ENCODE measurements at regions not wholly inside any gene's neighbourhood (a gene's known extent, or its start where the extent isn't known, plus 50 kb on each side); places are given as distances from the start of the nearest gene placed in this dataset.

DNA sequence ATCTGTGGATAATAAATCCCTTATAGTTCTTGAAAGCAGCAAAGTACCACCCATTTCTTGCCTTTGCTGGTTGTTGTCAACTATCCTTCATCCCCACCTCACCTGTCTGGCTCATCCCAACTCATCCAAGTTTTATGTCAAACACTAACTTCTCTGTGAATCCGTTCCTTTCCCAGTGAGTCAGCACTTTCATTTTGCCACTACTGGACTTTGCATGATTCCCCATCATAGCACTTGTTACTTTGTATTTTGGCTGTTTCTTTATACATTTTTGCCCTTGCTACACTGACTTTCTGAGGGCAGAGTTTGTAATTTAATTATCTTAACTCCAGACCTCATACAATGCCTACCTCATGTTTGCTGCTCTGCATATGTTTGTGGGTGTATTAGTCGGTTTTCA, 90.8 kb upstream of the RORA start:
- H3K27ac ChIP-seq (ENCODE audit: insufficient read depth, low read length, poor library complexity, severe bottlenecking) = no peak overlapping the region
- H3K4me1 Mint-ChIP-seq = no peaks in the 10 kb centered on the region
- peaks cover 0 to 2% (median 0%) of the 10 kb centered on the region in 7 donors for H3K9me3 Mint-ChIP-seq
- H3K4me3 Mint-ChIP-seq = no peak overlapping the region
- no peaks in the 10 kb centered on the region for H3K36me3 Mint-ChIP-seq
- no peaks in the 10 kb centered on the region for H3K36me3 ChIP-seq (ENCODE audit: control insufficient read depth, insufficient read depth, low read length)
- no peaks in the 10 kb centered on the region for H3K9me3 ChIP-seq (ENCODE audit: control insufficient read depth in 2 of 2, low read length in 2 of 2)
- H3K27ac Mint-ChIP-seq = no peak overlapping the region
- no peak for DNase-seq
- peaks cover 10% of the 10 kb centered on the region for H3K27me3 Mint-ChIP-seq
- ATAC-seq (ENCODE audit: low read depth in 2 of 2) = no peak
- H3K4me1 ChIP-seq (ENCODE audit: control insufficient read depth, insufficient read depth, low read length, poor library complexity, severe bottlenecking) = no peaks in the 10 kb centered on the region
- no peak overlapping the region for H3K4me3 ChIP-seq (ENCODE audit: low read depth, low read length)
- H3K27me3 ChIP-seq (ENCODE audit: control insufficient read depth, insufficient read depth, low read length) = peaks cover 4% of the 10 kb centered on the region

DNA sequence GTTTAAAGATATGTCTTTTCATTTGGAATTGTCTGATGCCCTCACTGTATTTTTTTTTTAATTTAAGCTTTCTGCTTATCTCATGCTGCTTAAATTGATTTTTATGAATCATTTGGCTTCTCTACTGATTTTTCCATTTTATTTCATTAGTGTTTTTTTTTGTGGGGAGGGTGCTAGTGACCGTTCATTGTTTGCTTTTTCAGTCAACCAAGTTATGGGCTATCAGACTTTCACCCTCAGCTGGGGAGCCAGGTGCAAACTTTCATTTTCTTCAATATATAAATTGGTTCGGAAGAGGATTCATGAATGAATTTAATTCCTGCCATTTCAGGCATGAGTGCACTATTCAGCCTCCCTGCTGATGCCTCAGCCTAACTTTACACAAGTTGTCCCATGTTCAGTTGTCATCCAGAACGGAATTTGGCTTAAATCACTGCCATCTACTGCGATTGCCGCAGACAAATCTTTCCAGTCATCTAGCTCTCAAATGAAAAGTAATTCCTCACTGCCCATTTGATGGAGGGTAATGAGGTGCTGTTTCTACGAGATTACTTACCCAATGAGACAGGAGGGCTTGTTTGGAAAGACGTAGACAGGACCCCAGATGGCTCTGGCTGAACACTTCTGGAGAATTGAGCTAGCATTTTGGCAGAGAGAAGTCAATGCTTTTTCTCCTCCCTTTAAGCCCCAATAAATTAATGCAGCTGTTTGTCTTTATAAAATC, 89.9 kb upstream of the RORA start:
- H3K27ac ChIP-seq (ENCODE audit: insufficient read depth, low read length, poor library complexity, severe bottlenecking) = no peak overlapping the region
- H3K9me3 ChIP-seq (ENCODE audit: control insufficient read depth in 2 of 2, low read length in 2 of 2) = no peaks in the 10 kb centered on the region
- no peak for DNase-seq
- H3K36me3 Mint-ChIP-seq = no peaks in the 10 kb centered on the region
- no peaks in the 10 kb centered on the region for H3K4me1 ChIP-seq (ENCODE audit: control insufficient read depth, insufficient read depth, low read length, poor library complexity, severe bottlenecking)
- H3K4me1 Mint-ChIP-seq = no peaks in the 10 kb centered on the region
- peaks cover 10% of the 10 kb centered on the region for H3K27me3 Mint-ChIP-seq
- no peaks in the 10 kb centered on the region for H3K36me3 ChIP-seq (ENCODE audit: control insufficient read depth, insufficient read depth, low read length)
- H3K27ac Mint-ChIP-seq = no peak overlapping the region
- no peak for ATAC-seq (ENCODE audit: low read depth in 2 of 2)
- H3K4me3 ChIP-seq (ENCODE audit: low read depth, low read length) = no peak overlapping the region
- H3K4me3 Mint-ChIP-seq = no peak overlapping the region
- H3K9me3 Mint-ChIP-seq = peaks cover 0 to 2% (median 0%) of the 10 kb centered on the region in 7 donors
- H3K27me3 ChIP-seq (ENCODE audit: control insufficient read depth, insufficient read depth, low read length) = peaks cover 4% of the 10 kb centered on the region

DNA sequence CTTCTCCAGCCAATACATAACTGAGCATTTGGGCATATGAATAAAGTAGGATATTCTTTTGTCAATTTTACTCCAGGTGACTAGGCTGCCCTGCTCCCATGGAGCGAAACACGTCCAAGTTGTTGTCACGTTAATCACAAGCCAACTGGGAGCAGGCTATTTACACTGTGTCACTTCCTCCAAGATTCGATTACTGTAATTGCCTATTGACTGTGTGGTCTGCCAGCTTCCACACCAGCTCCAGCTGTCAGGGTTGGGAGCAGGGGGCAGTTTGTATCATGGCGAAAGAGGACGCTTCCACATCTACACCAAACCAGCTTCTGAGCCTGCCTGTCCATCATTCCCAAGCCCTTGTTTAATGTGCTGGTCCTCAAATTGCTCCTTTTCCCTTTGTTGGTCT, 89.2 kb upstream of the RORA start:
- Mint-ChIP-seq H3K36me3 (no peaks in the 10 kb centered on the region), H3K27ac (no peak overlapping the region), H3K27me3 (peaks cover 14% of the 10 kb centered on the region), H3K9me3 (peaks cover 0 to 2% (median 0%) of the 10 kb centered on the region in 7 donors), H3K4me1 (no peaks in the 10 kb centered on the region), H3K4me3 (no peak overlapping the region)
- H3K27ac ChIP-seq (ENCODE audit: insufficient read depth, low read length, poor library complexity, severe bottlenecking) = no peak overlapping the region
- no peak for DNase-seq
- peaks cover 4% of the 10 kb centered on the region for H3K27me3 ChIP-seq (ENCODE audit: control insufficient read depth, insufficient read depth, low read length)
- ATAC-seq (ENCODE audit: low read depth in 2 of 2) = no peak
- no peak overlapping the region for H3K4me3 ChIP-seq (ENCODE audit: low read depth, low read length)
- H3K9me3 ChIP-seq (ENCODE audit: control insufficient read depth in 2 of 2, low read length in 2 of 2) = no peaks in the 10 kb centered on the region
- no peaks in the 10 kb centered on the region for H3K36me3 ChIP-seq (ENCODE audit: control insufficient read depth, insufficient read depth, low read length)
- H3K4me1 ChIP-seq (ENCODE audit: control insufficient read depth, insufficient read depth, low read length, poor library complexity, severe bottlenecking) = no peaks in the 10 kb centered on the region

DNA sequence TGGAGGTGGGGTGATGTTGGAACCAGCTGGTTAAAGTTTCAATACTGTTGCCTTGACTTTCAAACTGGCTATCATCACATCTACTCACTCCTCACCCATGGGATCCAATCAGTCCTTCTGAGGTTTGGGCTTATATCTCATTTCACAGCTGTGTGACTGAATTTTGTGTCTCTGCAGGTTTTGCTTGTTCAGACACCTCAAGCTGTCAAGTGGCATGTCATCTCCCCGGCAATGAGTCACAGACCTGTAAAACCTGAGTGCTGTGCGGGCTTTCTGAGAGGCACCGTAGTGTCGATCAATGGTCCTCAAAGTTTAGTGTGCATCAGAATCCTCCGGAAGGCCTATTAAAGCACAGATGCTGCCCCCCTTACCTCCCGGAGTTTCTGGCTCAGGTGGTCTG, 86.4 kb upstream of the RORA start:
- DNase-seq (no peak), ATAC-seq (ENCODE audit: low read depth in 2 of 2) (no peak)
- Histone ChIP-seq H3K27ac (ENCODE audit: insufficient read depth, low read length, poor library complexity, severe bottlenecking) (no peak overlapping the region), H3K9me3 (ENCODE audit: control insufficient read depth in 2 of 2, low read length in 2 of 2) (no peaks in the 10 kb centered on the region), H3K4me3 (ENCODE audit: low read depth, low read length) (no peak overlapping the region), H3K27me3 (ENCODE audit: control insufficient read depth, insufficient read depth, low read length) (no peaks in the 10 kb centered on the region), H3K4me1 (ENCODE audit: control insufficient read depth, insufficient read depth, low read length, poor library complexity, severe bottlenecking) (no peaks in the 10 kb centered on the region), H3K36me3 (ENCODE audit: control insufficient read depth, insufficient read depth, low read length) (no peaks in the 10 kb centered on the region)
- Mint-ChIP-seq H3K27me3 (peaks cover 14% of the 10 kb centered on the region), H3K4me3 (no peak overlapping the region), H3K36me3 (no peaks in the 10 kb centered on the region), H3K4me1 (no peaks in the 10 kb centered on the region), H3K9me3 (peaks cover 0 to 4% (median 0%) of the 10 kb centered on the region in 7 donors), H3K27ac (no peak overlapping the region)

DNA sequence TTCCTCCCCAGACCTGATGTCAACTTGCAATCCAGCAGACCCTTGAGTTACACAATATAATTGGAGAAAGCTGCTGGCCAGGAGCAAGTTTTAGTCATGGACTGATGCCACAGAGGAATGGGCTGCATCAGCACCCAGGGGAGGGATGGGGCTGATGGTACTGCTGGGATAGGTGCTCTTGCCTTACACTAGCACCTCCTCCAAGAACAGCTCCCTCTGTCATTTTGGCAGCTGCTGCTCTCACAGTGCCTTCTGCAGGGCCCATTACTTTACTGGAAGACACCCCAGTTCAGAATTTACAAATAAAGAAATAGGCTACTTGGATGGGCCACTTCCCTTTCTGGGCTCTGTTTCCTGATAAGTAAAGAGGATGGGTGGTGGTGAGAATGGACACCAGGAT, 85.3 kb upstream of the RORA start:
- Histone ChIP-seq H3K27me3 (ENCODE audit: control insufficient read depth, insufficient read depth, low read length) (no peaks in the 10 kb centered on the region), H3K36me3 (ENCODE audit: control insufficient read depth, insufficient read depth, low read length) (no peaks in the 10 kb centered on the region)
- no peak overlapping the region for H3K27ac Mint-ChIP-seq

DNA sequence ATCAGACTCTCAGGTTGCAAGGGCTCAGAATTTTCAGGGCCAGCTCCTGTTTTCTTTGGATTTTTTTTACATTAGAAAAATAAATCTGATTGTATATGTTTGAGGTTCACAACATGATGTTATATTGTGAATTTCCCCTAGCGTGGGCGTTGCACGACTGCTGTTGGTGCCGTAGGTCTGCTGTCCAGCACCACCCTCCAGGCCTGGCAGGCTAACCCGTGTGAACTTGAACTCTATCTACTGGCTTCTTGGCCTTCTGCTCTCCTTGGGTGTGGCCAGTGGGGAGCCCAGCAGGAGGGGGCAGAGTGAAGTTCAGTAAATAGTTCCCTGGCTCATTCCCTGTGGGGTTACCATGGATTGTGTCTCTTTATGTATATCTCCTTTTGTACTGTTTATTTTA, 80.5 kb upstream of the RORA start:
- no peaks in the 10 kb centered on the region for H3K4me1 ChIP-seq (ENCODE audit: control insufficient read depth, insufficient read depth, low read length, poor library complexity, severe bottlenecking)
- ATAC-seq (ENCODE audit: low read depth in 2 of 2) (no peak), DNase-seq (no peak)
- Mint-ChIP-seq H3K9me3 (peaks cover 0 to 2% (median 0%) of the 10 kb centered on the region in 7 donors), H3K4me3 (no peak overlapping the region), H3K27me3 (peaks cover 4% of the 10 kb centered on the region), H3K4me1 (no peaks in the 10 kb centered on the region), H3K27ac (no peak overlapping the region), H3K36me3 (no peaks in the 10 kb centered on the region)
- H3K9me3 ChIP-seq (ENCODE audit: control insufficient read depth in 2 of 2, low read length in 2 of 2) = no peaks in the 10 kb centered on the region
- no peak overlapping the region for H3K27ac ChIP-seq (ENCODE audit: insufficient read depth, low read length, poor library complexity, severe bottlenecking)
- no peaks in the 10 kb centered on the region for H3K27me3 ChIP-seq (ENCODE audit: control insufficient read depth, insufficient read depth, low read length)
- H3K4me3 ChIP-seq (ENCODE audit: low read depth, low read length) = no peak overlapping the region
- no peaks in the 10 kb centered on the region for H3K36me3 ChIP-seq (ENCODE audit: control insufficient read depth, insufficient read depth, low read length)

More for the DNA sequence above, 85.3 kb upstream of the RORA start:
- H3K9me3 ChIP-seq (ENCODE audit: control insufficient read depth in 2 of 2, low read length in 2 of 2) = no peaks in the 10 kb centered on the region
- Mint-ChIP-seq H3K4me1 (no peaks in the 10 kb centered on the region), H3K9me3 (peaks cover 0 to 4% (median 0%) of the 10 kb centered on the region in 7 donors), H3K27me3 (peaks cover 14% of the 10 kb centered on the region), H3K36me3 (no peaks in the 10 kb centered on the region), H3K4me3 (no peak overlapping the region)
- no peak overlapping the region for H3K27ac ChIP-seq (ENCODE audit: insufficient read depth, low read length, poor library complexity, severe bottlenecking)
- ATAC-seq (ENCODE audit: low read depth in 2 of 2) (no peak), DNase-seq (no peak)
- no peak overlapping the region for H3K4me3 ChIP-seq (ENCODE audit: low read depth, low read length)
- H3K4me1 ChIP-seq (ENCODE audit: control insufficient read depth, insufficient read depth, low read length, poor library complexity, severe bottlenecking) = no peaks in the 10 kb centered on the region

DNA sequence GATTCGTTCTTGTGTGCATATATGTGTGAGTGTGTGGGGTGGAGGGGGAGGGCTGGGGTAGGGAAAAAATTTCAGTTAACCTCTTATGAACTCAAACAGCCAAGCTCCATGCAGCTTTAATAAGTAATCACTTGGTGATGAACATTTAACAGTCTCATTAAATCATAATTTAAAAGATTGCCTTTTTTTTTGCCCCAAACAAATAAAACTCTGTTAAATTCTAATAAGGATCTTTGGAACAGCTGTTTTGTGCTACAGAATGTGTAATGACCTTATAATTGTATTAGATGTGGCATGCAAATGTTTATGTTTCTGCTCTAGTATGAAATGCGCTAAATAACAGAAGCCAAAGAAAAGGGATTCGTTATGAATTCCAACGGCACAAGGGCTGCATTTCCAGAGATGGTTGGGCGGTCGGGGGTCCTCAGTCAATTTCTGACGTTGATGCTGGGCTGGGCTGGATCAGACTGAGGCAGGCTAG, 80.0 kb upstream of the RORA start:
- ATAC-seq (ENCODE audit: low read depth in 2 of 2) = no peak
- Mint-ChIP-seq H3K36me3 (no peaks in the 10 kb centered on the region), H3K27me3 (peaks cover 4% of the 10 kb centered on the region), H3K27ac (no peak overlapping the region), H3K4me1 (no peaks in the 10 kb centered on the region), H3K4me3 (no peak overlapping the region), H3K9me3 (peaks cover 0 to 2% (median 0%) of the 10 kb centered on the region in 7 donors)
- no peak for DNase-seq
- Histone ChIP-seq H3K27ac (ENCODE audit: insufficient read depth, low read length, poor library complexity, severe bottlenecking) (no peak overlapping the region), H3K27me3 (ENCODE audit: control insufficient read depth, insufficient read depth, low read length) (no peaks in the 10 kb centered on the region), H3K4me3 (ENCODE audit: low read depth, low read length) (no peak overlapping the region), H3K4me1 (ENCODE audit: control insufficient read depth, insufficient read depth, low read length, poor library complexity, severe bottlenecking) (no peaks in the 10 kb centered on the region), H3K36me3 (ENCODE audit: control insufficient read depth, insufficient read depth, low read length) (no peaks in the 10 kb centered on the region), H3K9me3 (ENCODE audit: control insufficient read depth in 2 of 2, low read length in 2 of 2) (no peaks in the 10 kb centered on the region)

DNA sequence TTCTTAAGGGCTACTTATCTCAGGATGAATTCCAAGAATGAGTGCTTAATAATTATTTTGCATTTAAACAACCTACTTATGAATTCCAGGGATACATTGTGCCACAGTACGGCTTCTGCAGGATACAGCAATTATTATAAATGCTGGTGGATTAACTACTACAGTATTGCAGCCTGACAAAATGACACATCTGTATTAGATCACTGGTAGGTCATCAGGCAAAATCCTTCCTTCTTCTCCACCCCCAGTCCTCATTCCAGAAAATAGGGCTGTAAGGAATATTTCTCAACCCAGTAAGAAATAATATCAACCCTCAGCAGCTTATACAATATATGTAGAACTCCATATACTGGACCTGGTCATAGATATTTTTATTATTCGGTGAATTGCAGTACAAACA, 79.3 kb upstream of the RORA start:
- Histone ChIP-seq H3K36me3 (ENCODE audit: control insufficient read depth, insufficient read depth, low read length) (no peaks in the 10 kb centered on the region), H3K27ac (ENCODE audit: insufficient read depth, low read length, poor library complexity, severe bottlenecking) (no peak overlapping the region), H3K4me1 (ENCODE audit: control insufficient read depth, insufficient read depth, low read length, poor library complexity, severe bottlenecking) (no peaks in the 10 kb centered on the region), H3K27me3 (ENCODE audit: control insufficient read depth, insufficient read depth, low read length) (no peaks in the 10 kb centered on the region), H3K4me3 (ENCODE audit: low read depth, low read length) (no peak overlapping the region), H3K9me3 (ENCODE audit: control insufficient read depth in 2 of 2, low read length in 2 of 2) (no peaks in the 10 kb centered on the region)
- H3K36me3 Mint-ChIP-seq = no peaks in the 10 kb centered on the region
- DNase-seq (no peak), ATAC-seq (ENCODE audit: low read depth in 2 of 2) (no peak)
- H3K4me1 Mint-ChIP-seq = no peaks in the 10 kb centered on the region
- H3K27me3 Mint-ChIP-seq = peaks cover under 1% of the 10 kb centered on the region
- H3K9me3 Mint-ChIP-seq = peaks cover 0 to 2% (median 0%) of the 10 kb centered on the region in 7 donors
- H3K27ac Mint-ChIP-seq = no peak overlapping the region
- no peak overlapping the region for H3K4me3 Mint-ChIP-seq

Measured in CD4-positive, CD25-positive, alpha-beta regulatory T cell (primary cell).